ENCODE measurements at regions not wholly inside any gene's neighbourhood (a gene's known extent, or its start where the extent isn't known, plus 50 kb on each side); places are given as distances from the start of the nearest gene placed in this dataset.

GRCh38 chr14:50038398-50039119, 77.8 kb downstream of the VCPKMT start:
- 78% methylated on average over 4 of the region's 4 CpGs for WGBS
- TF ChIP-seq SP1 (IDR thresholded peaks at IDR 0.05) (no peak), EGR1 (IDR thresholded peaks at IDR 0.05; ENCODE audit: low read depth in 2 of 2) (no peak), CTCF (IDR thresholded peaks at IDR 0.05; ENCODE audit: low read depth, low read length, missing input control) (no peak), RXRA (IDR thresholded peaks at IDR 0.05) (no peak), TAF1 (conservative IDR thresholded peaks at IDR 0.05) (no peak), REST (IDR thresholded peaks at IDR 0.05) (no peak), RAD21 (IDR thresholded peaks at IDR 0.05) (no peak), HNF4A (conservative IDR thresholded peaks at IDR 0.05) (no peak), MAX (IDR thresholded peaks at IDR 0.05) (no peak), ZBTB33 (IDR thresholded peaks at IDR 0.05) (no peak), NR2F2 (IDR thresholded peaks at IDR 0.05) (no peak), FOXA2 (IDR thresholded peaks at IDR 0.05) (no peak), FOXA1 (IDR thresholded peaks at IDR 0.05) (no peak), ATF3 (IDR thresholded peaks at IDR 0.05) (no peak), GABPA (IDR thresholded peaks at IDR 0.05 in 1 of 2, conservative IDR thresholded peaks at IDR 0.05 in 1 of 2) (no peak), HNF4G (IDR thresholded peaks at IDR 0.05) (no peak), YY1 (IDR thresholded peaks at IDR 0.05) (no peak)
- Histone ChIP-seq H3K27ac (ENCODE audit: low read depth in 1 of 2, low read length in 2 of 2) (peak overlapping the region; percentile 61 to 74), H3K9ac (ENCODE audit: low read depth in 1 of 2, low read length in 2 of 2) (peak overlapping the region in 1 of 2 donors; percentile 26), H3K36me3 (ENCODE audit: control insufficient read depth in 4 of 4, insufficient read depth in 3 of 4, low read depth in 1 of 4, low read length in 3 of 4) (no peaks in the 10 kb centered on the region), H3K4me1 (ENCODE audit: control insufficient read depth in 4 of 4, insufficient read depth in 4 of 4, low read length in 3 of 4) (peaks cover 0 to 24% (median 2%) of the 10 kb centered on the region in 4 donors), H3K9me3 (ENCODE audit: control insufficient read depth in 4 of 4, low read length in 3 of 4) (no peaks in the 10 kb centered on the region), H3K4me3 (ENCODE audit: low read depth in 1 of 3, low read length in 3 of 3) (no peak overlapping the region), H3K27me3 (ENCODE audit: control insufficient read depth in 4 of 4, insufficient read depth in 4 of 4, low read length in 3 of 4) (no peaks in the 10 kb centered on the region)
- DNase-seq (ENCODE audit: low spot score), result no peak
